ENCODE measurements at regions not wholly inside any gene's neighbourhood (a gene's known extent, or its start where the extent isn't known, plus 50 kb on each side); places are given as distances from the start of the nearest gene placed in this dataset.

- no peak for TF ChIP-seq CTCF (IDR thresholded peaks at IDR 0.05; ENCODE audit: control extremely low read depth in 1 of 3, insufficient read depth in 1 of 3, low read depth in 1 of 3, low read length in 3 of 3)
- TF ChIP-seq RBBP5 (IDR thresholded peaks at IDR 0.05; ENCODE audit: borderline replicate concordance, low read depth, low read length): no peak
- no peak for TF ChIP-seq POLR2A (IDR thresholded peaks at IDR 0.05; ENCODE audit: control extremely low read depth in 1 of 2, low read depth in 2 of 2, low read length in 2 of 2)
- no peak for TF ChIP-seq GABPA (IDR thresholded peaks at IDR 0.05; ENCODE audit: borderline replicate concordance, insufficient read depth, low read length)
- no peak for TF ChIP-seq POLR2AphosphoS5 (IDR thresholded peaks at IDR 0.05; ENCODE audit: low read depth, low read length)
- TF ChIP-seq CBX5 (IDR thresholded peaks at IDR 0.05; ENCODE audit: low read depth, low read length): no peak
These were observed 165.8 kb downstream of the KCTD12 start for GRCh38 chr13:76720416-76720815.

Measured in H1 (cell line).